Ishikawa (cell line): ENCODE measurements at regions not wholly inside any gene's neighbourhood (a gene's known extent, or its start where the extent isn't known, plus 50 kb on each side); places are given as distances from the start of the nearest gene placed in this dataset.

Experiments used
- CEBPB ChIP-seq: IDR thresholded peaks from 2 replicates; pipeline ENCODE4 v1.6.1; 2012
- CREB1 ChIP-seq: IDR thresholded peaks from 2 replicates; pipeline ENCODE4 v1.6.1; 2012; ENCODE audit warnings: low read depth
- EGR1 ChIP-seq: IDR thresholded peaks from 2 replicates; pipeline ENCODE4 v1.6.1; 2012
- EP300 ChIP-seq: IDR thresholded peaks from 2 replicates; pipeline ENCODE4 v1.6.1; 2012; ENCODE audit warnings: borderline replicate concordance
- FOXM1 ChIP-seq: IDR thresholded peaks from 2 replicates; pipeline ENCODE4 v1.6.1; 2012; ENCODE audit warnings: low read depth, borderline replicate concordance
- NFIC ChIP-seq: IDR thresholded peaks from 2 replicates; pipeline ENCODE4 v1.6.1; 2012
- RAD21 ChIP-seq: IDR thresholded peaks from 2 replicates; pipeline ENCODE4 v1.6.1; 2012; ENCODE audit warnings: low read depth
- TAF1 ChIP-seq: IDR thresholded peaks from 2 replicates; pipeline ENCODE4 v1.6.1; 2012; ENCODE audit warnings: low read depth, mild to moderate bottlenecking
- TCF12 ChIP-seq: IDR thresholded peaks from 2 replicates; pipeline ENCODE4 v1.6.1; 2012; ENCODE audit warnings: low read depth
- TEAD4 ChIP-seq: IDR thresholded peaks from 2 replicates; pipeline ENCODE4 v1.6.1; 2012
- YY1 ChIP-seq: IDR thresholded peaks from 2 replicates; pipeline ENCODE4 v1.6.1; 2012; ENCODE audit warnings: low read depth
- ZBTB7A ChIP-seq: IDR thresholded peaks from 2 replicates; pipeline ENCODE4 v1.6.1; 2012; ENCODE audit warnings: low read depth
- TF ChIP-seq, protein P1 (sequence below): IDR thresholded peaks from 2 replicates; pipeline ENCODE4 v1.6.1; 2012; ENCODE audit warnings: low read depth, mild to moderate bottlenecking
- TF ChIP-seq, protein P2 (sequence below): IDR thresholded peaks from 2 replicates; pipeline ENCODE4 v1.6.1; 2012
- TF ChIP-seq, protein P3 (sequence below): IDR thresholded peaks from 2 replicates; pipeline ENCODE4 v1.6.1; 2012

DNA sequence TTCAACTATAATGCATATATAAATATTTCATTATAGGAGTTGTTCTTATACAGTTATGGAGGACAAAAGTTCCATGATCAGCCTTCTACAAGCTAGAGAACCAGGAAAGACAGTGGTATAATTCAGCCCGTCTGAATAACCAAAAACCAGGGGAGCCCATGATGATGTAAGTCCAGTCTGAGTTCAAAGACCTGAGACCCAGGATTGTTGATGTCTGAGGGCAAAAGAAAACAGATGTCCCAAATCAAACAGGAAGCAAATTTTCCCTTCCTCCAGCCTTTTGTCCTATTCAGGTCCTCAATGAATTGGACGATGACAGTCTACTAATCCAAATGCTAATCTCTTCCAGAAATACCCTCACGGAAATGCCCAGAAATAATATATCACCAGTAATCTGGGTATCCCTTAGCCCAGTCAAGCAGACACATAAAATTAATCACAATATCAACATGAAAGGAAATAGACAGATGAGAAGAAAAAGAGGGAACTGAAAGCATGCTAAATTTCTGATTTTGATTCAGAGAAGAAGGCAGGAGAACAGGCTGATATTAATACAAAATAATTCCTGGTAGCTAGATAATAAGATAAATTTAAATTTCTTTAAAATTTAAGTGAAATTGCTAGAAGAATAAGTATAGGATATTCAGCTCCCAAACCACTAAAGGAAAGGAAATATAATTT is 255.6 kb upstream of the CTAGE1 start:
- no peak for TF ChIP-seq TEAD4
- TF ChIP-seq, protein P1, sequence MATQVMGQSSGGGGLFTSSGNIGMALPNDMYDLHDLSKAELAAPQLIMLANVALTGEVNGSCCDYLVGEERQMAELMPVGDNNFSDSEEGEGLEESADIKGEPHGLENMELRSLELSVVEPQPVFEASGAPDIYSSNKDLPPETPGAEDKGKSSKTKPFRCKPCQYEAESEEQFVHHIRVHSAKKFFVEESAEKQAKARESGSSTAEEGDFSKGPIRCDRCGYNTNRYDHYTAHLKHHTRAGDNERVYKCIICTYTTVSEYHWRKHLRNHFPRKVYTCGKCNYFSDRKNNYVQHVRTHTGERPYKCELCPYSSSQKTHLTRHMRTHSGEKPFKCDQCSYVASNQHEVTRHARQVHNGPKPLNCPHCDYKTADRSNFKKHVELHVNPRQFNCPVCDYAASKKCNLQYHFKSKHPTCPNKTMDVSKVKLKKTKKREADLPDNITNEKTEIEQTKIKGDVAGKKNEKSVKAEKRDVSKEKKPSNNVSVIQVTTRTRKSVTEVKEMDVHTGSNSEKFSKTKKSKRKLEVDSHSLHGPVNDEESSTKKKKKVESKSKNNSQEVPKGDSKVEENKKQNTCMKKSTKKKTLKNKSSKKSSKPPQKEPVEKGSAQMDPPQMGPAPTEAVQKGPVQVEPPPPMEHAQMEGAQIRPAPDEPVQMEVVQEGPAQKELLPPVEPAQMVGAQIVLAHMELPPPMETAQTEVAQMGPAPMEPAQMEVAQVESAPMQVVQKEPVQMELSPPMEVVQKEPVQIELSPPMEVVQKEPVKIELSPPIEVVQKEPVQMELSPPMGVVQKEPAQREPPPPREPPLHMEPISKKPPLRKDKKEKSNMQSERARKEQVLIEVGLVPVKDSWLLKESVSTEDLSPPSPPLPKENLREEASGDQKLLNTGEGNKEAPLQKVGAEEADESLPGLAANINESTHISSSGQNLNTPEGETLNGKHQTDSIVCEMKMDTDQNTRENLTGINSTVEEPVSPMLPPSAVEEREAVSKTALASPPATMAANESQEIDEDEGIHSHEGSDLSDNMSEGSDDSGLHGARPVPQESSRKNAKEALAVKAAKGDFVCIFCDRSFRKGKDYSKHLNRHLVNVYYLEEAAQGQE: no peak
- no peak for TF ChIP-seq CEBPB
- no peak for TF ChIP-seq EP300
- no peak for TF ChIP-seq CREB1
- no peak for TF ChIP-seq EGR1
- TF ChIP-seq, protein P2, sequence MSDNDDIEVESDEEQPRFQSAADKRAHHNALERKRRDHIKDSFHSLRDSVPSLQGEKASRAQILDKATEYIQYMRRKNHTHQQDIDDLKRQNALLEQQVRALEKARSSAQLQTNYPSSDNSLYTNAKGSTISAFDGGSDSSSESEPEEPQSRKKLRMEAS: no peak
- TF ChIP-seq FOXM1: no peak
- TF ChIP-seq, protein P3, sequence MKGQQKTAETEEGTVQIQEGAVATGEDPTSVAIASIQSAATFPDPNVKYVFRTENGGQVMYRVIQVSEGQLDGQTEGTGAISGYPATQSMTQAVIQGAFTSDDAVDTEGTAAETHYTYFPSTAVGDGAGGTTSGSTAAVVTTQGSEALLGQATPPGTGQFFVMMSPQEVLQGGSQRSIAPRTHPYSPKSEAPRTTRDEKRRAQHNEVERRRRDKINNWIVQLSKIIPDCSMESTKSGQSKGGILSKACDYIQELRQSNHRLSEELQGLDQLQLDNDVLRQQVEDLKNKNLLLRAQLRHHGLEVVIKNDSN: no peak
- TF ChIP-seq RAD21: no peak
- no peak for TF ChIP-seq YY1

DNA sequence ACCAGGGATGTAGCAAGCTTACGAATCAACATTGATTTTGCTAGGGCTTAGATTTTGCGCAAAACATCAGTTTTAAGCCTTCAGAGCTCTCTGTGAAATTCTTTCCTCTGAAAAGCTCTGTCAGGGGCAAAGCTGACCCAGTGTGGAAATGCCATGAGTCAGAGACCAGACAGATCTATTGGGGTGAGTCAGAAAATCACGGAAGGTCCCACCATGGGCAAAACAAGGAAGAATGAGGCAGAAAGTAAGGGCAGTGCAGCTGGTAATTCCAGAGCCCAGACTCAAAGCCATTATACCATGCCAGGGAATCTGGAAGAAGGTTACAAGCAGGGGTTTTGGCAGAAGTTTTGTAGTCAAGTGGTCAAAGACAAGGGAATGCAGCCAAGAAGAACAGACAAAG is 256.6 kb upstream of the CTAGE1 start:
- TF ChIP-seq YY1 (no peak), CREB1 (no peak), CEBPB (no peak)

DNA sequence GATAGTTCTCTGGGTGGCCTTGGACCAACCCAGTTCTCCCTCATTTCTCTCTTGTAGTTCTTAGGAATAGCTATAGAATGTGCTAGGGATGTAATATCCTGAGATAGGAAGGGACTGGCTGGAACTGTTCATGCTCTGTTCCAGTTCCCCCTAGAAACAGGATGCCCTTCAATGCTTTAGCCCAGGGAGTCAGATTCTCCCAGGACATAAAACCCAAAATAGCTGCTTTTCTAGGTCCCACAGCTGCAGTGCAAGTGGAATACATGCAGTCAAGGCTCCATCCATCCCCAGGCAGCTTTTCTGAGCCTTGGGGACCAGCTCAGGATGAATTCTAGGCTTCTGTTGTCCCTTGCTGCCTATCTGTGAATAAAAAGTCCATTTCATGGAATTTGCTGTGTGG is 257.3 kb upstream of the CTAGE1 start:
- no peak for TF ChIP-seq YY1
- no peak for TF ChIP-seq FOXM1
- TF ChIP-seq CREB1: no peak

DNA sequence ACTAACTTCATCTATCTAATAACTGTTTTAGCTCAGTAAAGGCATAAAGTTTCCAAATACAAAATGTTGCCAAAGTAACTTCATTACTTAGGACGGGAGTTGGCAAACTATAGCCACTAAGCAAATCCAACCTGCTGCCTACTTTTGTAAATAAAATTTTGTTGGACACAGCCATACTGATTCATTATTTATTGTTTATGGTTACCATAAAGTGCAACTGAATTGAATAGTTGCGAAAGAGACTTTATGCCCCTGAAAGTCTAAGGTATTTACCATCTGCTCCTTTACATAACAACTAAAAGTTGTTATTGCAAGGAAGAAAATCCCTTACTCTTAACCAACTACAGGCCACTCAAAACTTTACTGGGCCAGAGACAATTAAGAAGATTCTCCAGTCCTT is 256.7 kb upstream of the RBBP8 start:
- TF ChIP-seq, protein P2: no peak
- TF ChIP-seq CREB1: no peak
- TF ChIP-seq TCF12: no peak
- TF ChIP-seq CEBPB: no peak
- TF ChIP-seq, protein P1: no peak
- TF ChIP-seq NFIC: no peak
- no peak for TF ChIP-seq TAF1
- TF ChIP-seq ZBTB7A: no peak
- TF ChIP-seq, protein P3: no peak
- no peak for TF ChIP-seq RAD21

DNA sequence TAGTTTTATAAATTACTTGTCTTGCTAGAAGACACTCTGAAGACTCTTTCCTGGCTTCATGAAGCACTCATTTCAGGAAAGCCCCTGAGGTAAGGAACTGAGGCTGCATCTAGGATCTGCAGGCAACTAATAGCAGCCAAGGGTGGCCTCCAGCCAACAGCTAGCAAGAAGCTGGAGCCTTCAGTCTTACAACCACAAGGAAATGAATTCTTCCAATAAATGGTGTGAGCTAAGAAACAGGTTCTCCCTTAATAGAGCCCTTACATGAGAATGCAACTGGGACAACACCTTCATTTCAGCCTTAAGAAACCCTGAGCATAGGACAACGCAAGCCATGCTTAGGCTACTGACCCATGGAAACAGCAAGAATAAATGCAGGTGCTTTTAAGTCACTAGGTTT is 254.6 kb upstream of the RBBP8 start:
- TF ChIP-seq CEBPB (no peak), EP300 (no peak), EGR1 (no peak), NFIC (no peak), RAD21 (no peak), TEAD4 (no peak), YY1 (no peak), ZBTB7A (no peak), TCF12 (no peak), CREB1 (no peak), FOXM1 (no peak), TAF1 (no peak)
- TF ChIP-seq, protein P1: no peak
- TF ChIP-seq, protein P2: no peak
- TF ChIP-seq, protein P3: no peak
